ENCODE measurements at regions not wholly inside any gene's neighbourhood (a gene's known extent, or its start where the extent isn't known, plus 50 kb on each side); places are given as distances from the start of the nearest gene placed in this dataset.

DNA sequence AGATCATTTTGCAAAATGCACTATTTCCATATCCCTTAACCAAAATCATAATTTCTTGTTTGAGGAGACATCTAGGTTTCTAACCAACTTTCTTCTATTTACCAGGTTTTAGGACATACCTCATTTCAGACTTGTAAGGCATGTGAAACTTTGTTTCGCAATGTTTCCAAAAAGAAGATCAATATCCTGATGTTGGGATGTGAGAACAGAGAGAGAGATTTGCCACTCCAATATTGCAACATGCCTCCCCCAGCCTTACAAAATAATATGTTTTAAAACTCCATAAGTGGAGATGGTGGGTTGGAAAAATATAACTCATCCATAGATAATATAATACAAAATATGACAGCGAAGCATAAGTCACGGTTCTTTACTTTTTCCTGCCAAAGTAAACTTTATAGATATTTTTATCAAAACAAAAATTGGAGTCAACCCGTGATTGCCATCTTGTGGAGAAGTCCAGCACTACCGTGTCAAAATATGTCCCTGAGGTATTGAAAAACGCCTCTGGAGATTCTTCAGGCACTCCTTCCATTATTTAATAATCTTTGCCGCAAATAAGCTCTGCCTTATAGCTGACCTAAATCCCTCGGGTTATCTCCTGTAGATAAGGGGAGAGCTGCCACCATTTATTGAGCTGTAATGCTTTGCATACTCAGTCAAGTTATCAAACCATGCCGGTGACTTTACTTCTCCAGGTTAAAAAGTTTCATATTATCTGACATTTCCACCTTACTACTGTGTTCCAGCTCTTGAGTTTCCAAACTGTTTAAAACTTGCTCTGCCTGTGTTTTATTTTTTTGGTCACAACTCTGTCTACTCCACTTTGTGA, 534.2 kb downstream of the HACE1 start:
- FAIRE-seq (no peak), DNase-seq (ENCODE audit: insufficient read length) (no peak)
- TF ChIP-seq POLR2A (IDR thresholded peaks at IDR 0.05; ENCODE audit: low read depth, low read length), result no peak
- TF ChIP-seq TAF1 (IDR thresholded peaks at IDR 0.05; ENCODE audit: borderline replicate concordance, low read depth, low read length), result no peak
- TF ChIP-seq POLR2AphosphoS5 (IDR thresholded peaks at IDR 0.05; ENCODE audit: low read depth, low read length), result no peak

- no peak for TF ChIP-seq POLR2AphosphoS5 (IDR thresholded peaks at IDR 0.05; ENCODE audit: low read depth, low read length)
- no peak for TF ChIP-seq POLR2A (IDR thresholded peaks at IDR 0.05; ENCODE audit: low read depth, low read length)
- FAIRE-seq (no peak), DNase-seq (ENCODE audit: insufficient read length) (no peak)
Measured at GRCh38 chr6:104324301-104324700, 535.4 kb downstream of the HACE1 start.

- DNase-seq (ENCODE audit: insufficient read length) (no peak), FAIRE-seq (no peak)
- TF ChIP-seq POLR2A (IDR thresholded peaks at IDR 0.05; ENCODE audit: low read depth, low read length), result no peak
- TF ChIP-seq TAF1 (IDR thresholded peaks at IDR 0.05; ENCODE audit: borderline replicate concordance, low read depth, low read length), result no peak
- no peak for TF ChIP-seq POLR2AphosphoS5 (IDR thresholded peaks at IDR 0.05; ENCODE audit: low read depth, low read length)
Measured at GRCh38 chr6:104322841-104323240, 536.9 kb downstream of the HACE1 start.

DNA sequence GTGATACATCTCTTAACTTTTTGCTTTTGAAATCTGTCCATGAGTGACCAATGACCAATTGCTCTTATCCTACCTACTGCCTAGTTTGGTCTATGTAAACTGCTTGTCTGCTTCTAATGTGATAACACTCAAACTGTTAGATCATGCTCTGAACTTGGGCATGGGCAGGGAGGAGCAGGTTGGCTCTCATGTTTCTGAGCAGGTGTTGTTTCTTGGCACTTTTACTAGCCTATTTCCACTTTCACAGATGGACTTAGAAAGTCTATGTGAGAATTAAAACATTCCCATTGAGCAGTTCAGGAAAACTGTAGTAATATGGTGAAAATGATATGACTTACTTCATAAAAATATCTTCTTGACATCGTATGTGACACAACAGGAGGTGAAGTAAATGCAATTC, 538.4 kb downstream of the HACE1 start:
- TF ChIP-seq POLR2A (IDR thresholded peaks at IDR 0.05; ENCODE audit: low read depth, low read length) (no peak), TAF1 (IDR thresholded peaks at IDR 0.05; ENCODE audit: borderline replicate concordance, low read depth, low read length) (no peak), POLR2AphosphoS5 (IDR thresholded peaks at IDR 0.05; ENCODE audit: low read depth, low read length) (no peak)
- no peak for FAIRE-seq
- DNase-seq (ENCODE audit: insufficient read length), result no peak

DNA sequence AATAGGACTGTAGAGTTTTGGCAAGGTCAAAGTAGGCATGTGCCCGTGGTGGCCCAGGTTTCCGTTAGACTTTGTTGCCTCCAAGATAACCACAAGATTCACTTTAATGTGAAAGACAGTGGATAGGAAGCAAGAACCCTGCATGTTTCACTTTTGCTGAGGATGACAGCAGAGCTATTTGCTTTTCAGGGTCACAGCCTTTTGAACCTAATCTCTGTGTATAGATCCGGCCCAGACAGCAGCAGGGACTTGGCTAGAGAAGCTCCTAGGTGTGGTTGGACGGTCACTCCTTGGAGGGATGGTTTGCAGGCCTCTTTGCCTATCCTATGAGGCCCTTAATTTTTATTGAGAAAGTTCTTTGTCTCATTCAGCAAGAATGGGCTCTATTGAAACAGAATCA, 538.8 kb downstream of the HACE1 start:
- FAIRE-seq, result no peak
- TF ChIP-seq TAF1 (IDR thresholded peaks at IDR 0.05; ENCODE audit: borderline replicate concordance, low read depth, low read length) (no peak), POLR2AphosphoS5 (IDR thresholded peaks at IDR 0.05; ENCODE audit: low read depth, low read length) (no peak), POLR2A (IDR thresholded peaks at IDR 0.05; ENCODE audit: low read depth, low read length) (no peak)
- no peak for DNase-seq (ENCODE audit: insufficient read length)

DNA sequence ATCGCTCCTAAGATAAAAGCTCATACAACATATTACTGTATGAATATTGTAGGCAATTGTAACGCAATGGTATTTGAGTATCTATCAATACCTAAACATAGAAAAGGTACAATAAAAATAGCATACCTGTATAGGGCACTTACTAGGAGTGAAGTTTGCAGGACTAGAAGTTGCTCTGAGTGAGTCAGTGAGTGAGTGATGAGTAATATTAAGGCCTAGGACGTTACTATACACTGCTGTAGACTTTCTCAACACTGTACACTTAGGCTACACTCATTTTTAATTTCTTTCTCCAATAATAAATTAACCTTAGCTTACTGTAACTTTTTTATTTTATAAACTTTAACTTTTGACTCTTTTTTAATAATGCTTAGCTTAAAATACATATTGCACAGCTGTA, 546.9 kb downstream of the HACE1 start:
- no peak for TF ChIP-seq TAF1 (IDR thresholded peaks at IDR 0.05; ENCODE audit: borderline replicate concordance, low read depth, low read length)
- TF ChIP-seq POLR2A (IDR thresholded peaks at IDR 0.05; ENCODE audit: low read depth, low read length), result no peak
- no peak for TF ChIP-seq POLR2AphosphoS5 (IDR thresholded peaks at IDR 0.05; ENCODE audit: low read depth, low read length)
- DNase-seq (ENCODE audit: insufficient read length) (no peak), FAIRE-seq (no peak)

GRCh38 chr6:104306211-104306610, 553.5 kb downstream of the HACE1 start:
- FAIRE-seq, result no peak
- DNase-seq (ENCODE audit: insufficient read length), result no peak
- no peak for TF ChIP-seq TAF1 (IDR thresholded peaks at IDR 0.05; ENCODE audit: borderline replicate concordance, low read depth, low read length)
- TF ChIP-seq POLR2A (IDR thresholded peaks at IDR 0.05; ENCODE audit: low read depth, low read length), result no peak
- no peak for TF ChIP-seq POLR2AphosphoS5 (IDR thresholded peaks at IDR 0.05; ENCODE audit: low read depth, low read length)

- TF ChIP-seq POLR2AphosphoS5 (IDR thresholded peaks at IDR 0.05; ENCODE audit: low read depth, low read length), result no peak
- TF ChIP-seq TAF1 (IDR thresholded peaks at IDR 0.05; ENCODE audit: borderline replicate concordance, low read depth, low read length), result no peak
- TF ChIP-seq POLR2A (IDR thresholded peaks at IDR 0.05; ENCODE audit: low read depth, low read length), result no peak
- DNase-seq (ENCODE audit: insufficient read length) (no peak), FAIRE-seq (no peak)
Measured at GRCh38 chr6:104305206-104305605, 554.5 kb downstream of the HACE1 start.

DNA sequence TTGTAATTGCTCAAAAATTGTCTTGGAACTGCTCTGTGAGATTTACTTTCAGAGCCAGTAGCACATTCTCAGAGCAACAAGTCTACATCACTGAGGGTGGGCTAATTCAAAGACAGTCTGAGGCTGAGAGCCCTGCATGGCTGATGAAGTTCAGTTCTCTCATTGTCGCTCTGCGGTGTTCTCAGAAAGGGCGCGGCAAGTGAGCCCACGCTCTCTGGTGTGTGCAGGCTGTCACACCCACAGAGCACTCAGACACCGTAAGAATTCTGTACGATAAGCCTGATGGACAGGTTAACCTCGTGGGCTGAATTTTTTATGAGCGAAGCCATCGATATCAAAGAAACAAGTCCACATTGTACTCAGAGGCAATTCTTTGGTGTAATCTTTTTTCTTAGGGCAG, 557.8 kb downstream of the HACE1 start:
- FAIRE-seq (no peak), DNase-seq (ENCODE audit: insufficient read length) (no peak)
- TF ChIP-seq POLR2AphosphoS5 (IDR thresholded peaks at IDR 0.05; ENCODE audit: low read depth, low read length) (no peak), TAF1 (IDR thresholded peaks at IDR 0.05; ENCODE audit: borderline replicate concordance, low read depth, low read length) (no peak), POLR2A (IDR thresholded peaks at IDR 0.05; ENCODE audit: low read depth, low read length) (no peak)

DNA sequence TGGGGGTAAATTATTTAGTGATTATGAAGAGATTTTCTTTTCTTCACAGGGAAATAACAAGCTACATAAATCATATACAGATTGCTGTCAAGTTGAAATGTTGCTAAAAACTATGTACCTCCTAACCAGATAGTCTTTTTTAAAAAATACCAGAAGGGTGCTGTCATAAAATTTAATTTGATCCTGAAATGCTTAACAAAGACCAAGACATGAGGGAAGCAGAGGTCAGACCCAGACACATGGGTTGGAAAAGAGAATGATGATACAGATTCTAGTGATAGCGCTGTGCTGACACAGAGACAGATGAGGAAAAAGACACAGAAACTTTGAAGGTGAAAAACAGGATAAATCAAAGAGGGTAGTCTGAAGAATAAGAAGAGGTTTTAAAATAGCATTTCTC, 573.1 kb downstream of the HACE1 start:
- DNase-seq (ENCODE audit: insufficient read length) (no peak), FAIRE-seq (no peak)
- TF ChIP-seq POLR2AphosphoS5 (IDR thresholded peaks at IDR 0.05; ENCODE audit: low read depth, low read length) (no peak), POLR2A (IDR thresholded peaks at IDR 0.05; ENCODE audit: low read depth, low read length) (no peak), TAF1 (IDR thresholded peaks at IDR 0.05; ENCODE audit: borderline replicate concordance, low read depth, low read length) (no peak)

- TF ChIP-seq POLR2AphosphoS5 (IDR thresholded peaks at IDR 0.05; ENCODE audit: low read depth, low read length) (no peak), TAF1 (IDR thresholded peaks at IDR 0.05; ENCODE audit: borderline replicate concordance, low read depth, low read length) (no peak), POLR2A (IDR thresholded peaks at IDR 0.05; ENCODE audit: low read depth, low read length) (no peak)
- FAIRE-seq, result no peak
- no peak for DNase-seq (ENCODE audit: insufficient read length)
Measured at GRCh38 chr6:104284872-104285271, 574.8 kb downstream of the HACE1 start.

- no peak for DNase-seq (ENCODE audit: insufficient read length)
- no peak for FAIRE-seq
- TF ChIP-seq TAF1 (IDR thresholded peaks at IDR 0.05; ENCODE audit: borderline replicate concordance, low read depth, low read length) (no peak), POLR2A (IDR thresholded peaks at IDR 0.05; ENCODE audit: low read depth, low read length) (no peak), POLR2AphosphoS5 (IDR thresholded peaks at IDR 0.05; ENCODE audit: low read depth, low read length) (no peak)
Measured at GRCh38 chr6:104282581-104282980, 577.1 kb downstream of the HACE1 start.

All from GM12892 (cell line).